22Rv1 (cell line): ENCODE measurements at regions not wholly inside any gene's neighbourhood (a gene's known extent, or its start where the extent isn't known, plus 50 kb on each side); places are given as distances from the start of the nearest gene placed in this dataset.

Experiments
- H3K27ac ChIP-seq: fragments of 450-650 bp; 2 replicates; pipeline ENCODE4 v1.5.1; 2017
- CTCF ChIP-seq: fragments of 450-650 bp; IDR thresholded peaks from 2 replicates; pipeline ENCODE4 v1.5.1; 2017; ENCODE audit warnings: mild to moderate bottlenecking
- ZFX ChIP-seq: fragments of 450-650 bp; IDR thresholded peaks from 2 replicates; pipeline ENCODE4 v1.6.1; 2017; ENCODE audit warnings: antibody characterized with exemption, borderline replicate concordance

GRCh38 chr3:174775603-174776002 is 83.5 kb upstream of the NAALADL2 start:
- H3K27ac ChIP-seq = no peak overlapping the region

GRCh38 chr3:174776123-174776522 is 83.0 kb upstream of the NAALADL2 start:
- TF ChIP-seq ZFX (no peak), CTCF (no peak)
- no peak overlapping the region for H3K27ac ChIP-seq

More at GRCh38 chr3:174775603-174776002, 83.5 kb upstream of the NAALADL2 start:
- TF ChIP-seq ZFX (no peak), CTCF (no peak)

- TF ChIP-seq ZFX = no peak
- no peak for TF ChIP-seq CTCF
- no peak overlapping the region for H3K27ac ChIP-seq
Observed at GRCh38 chr3:174776636-174777035, 82.5 kb upstream of the NAALADL2 start.

- TF ChIP-seq CTCF (no peak), ZFX (no peak)
- H3K27ac ChIP-seq = no peak overlapping the region
Observed at GRCh38 chr3:174777813-174778212, 81.3 kb upstream of the NAALADL2 start.

GRCh38 chr3:174783502-174783901 is 75.6 kb upstream of the NAALADL2 start:
- no peak overlapping the region for H3K27ac ChIP-seq
- TF ChIP-seq CTCF = no peak
- no peak for TF ChIP-seq ZFX

GRCh38 chr3:174784206-174784934 is 74.8 kb upstream of the NAALADL2 start:
- TF ChIP-seq ZFX (no peak), CTCF (no peak)
- H3K27ac ChIP-seq = no peak overlapping the region

GRCh38 chr3:174786825-174787224 is 72.3 kb upstream of the NAALADL2 start:
- no peak overlapping the region for H3K27ac ChIP-seq
- no peak for TF ChIP-seq ZFX
- no peak for TF ChIP-seq CTCF
